GM21723 (cell line): ENCODE measurements at regions not wholly inside any gene's neighbourhood (a gene's known extent, or its start where the extent isn't known, plus 50 kb on each side); places are given as distances from the start of the nearest gene placed in this dataset.
A peak's percentile ranks its signal among the peaks of the same experiment; 100 is the strongest.

Source experiments
- ATAC-seq: cut with Tn5 transposase; IDR thresholded peaks from one replicate; pipeline ENCODE4 v1.9.1; 2021; ENCODE audit warnings: mild to moderate bottlenecking, moderate library complexity; ENCODE audit not compliant: unreplicated experiment

- no peak for ATAC-seq
These were observed 288.6 kb upstream of the PWP1 start for GRCh38 chr12:107396991-107397390.

- ATAC-seq: no peak
These were observed 287.6 kb upstream of the PWP1 start for GRCh38 chr12:107397890-107398500.

- no peak for ATAC-seq
These were observed 286.6 kb upstream of the PWP1 start for GRCh38 chr12:107399046-107399445.

- no peak for ATAC-seq
These were observed 284.7 kb upstream of the PWP1 start for GRCh38 chr12:107400686-107401447.

GRCh38 chr12:107402041-107403022 lies 283.3 kb upstream of the PWP1 start:
- ATAC-seq: peak; percentile 67

- ATAC-seq: no peak
These were observed 280.6 kb upstream of the PWP1 start for GRCh38 chr12:107404981-107405380.

- no peak for ATAC-seq
These were observed 280.2 kb upstream of the PWP1 start for GRCh38 chr12:107405436-107405835.

GRCh38 chr12:107406932-107407331 lies 278.7 kb upstream of the PWP1 start:
- ATAC-seq: no peak

GRCh38 chr12:107411792-107412535 lies 273.6 kb upstream of the PWP1 start:
- ATAC-seq: no peak

GRCh38 chr12:107415071-107415470 lies 270.5 kb upstream of the PWP1 start:
- no peak for ATAC-seq

GRCh38 chr12:107415834-107416233 lies 269.8 kb upstream of the PWP1 start:
- ATAC-seq: no peak

GRCh38 chr12:107417004-107417403 lies 268.6 kb upstream of the PWP1 start:
- ATAC-seq: no peak

- no peak for ATAC-seq
These were observed 266.6 kb upstream of the PWP1 start for GRCh38 chr12:107418981-107419380.

GRCh38 chr12:107423531-107423930 lies 262.1 kb upstream of the PWP1 start:
- ATAC-seq: no peak

- no peak for ATAC-seq
These were observed 256.4 kb upstream of the PWP1 start for GRCh38 chr12:107429006-107429705.

- ATAC-seq: no peak
These were observed 253.7 kb upstream of the PWP1 start for GRCh38 chr12:107431942-107432341.

GRCh38 chr12:107435072-107435471 lies 250.5 kb upstream of the PWP1 start:
- ATAC-seq: no peak

GRCh38 chr12:107435520-107435919 lies 250.1 kb upstream of the PWP1 start:
- ATAC-seq: no peak

GRCh38 chr12:107436376-107436775 lies 249.2 kb upstream of the PWP1 start:
- ATAC-seq: no peak

GRCh38 chr12:107436836-107437235 lies 248.8 kb upstream of the PWP1 start:
- no peak for ATAC-seq
